AG10803 (cell line): ENCODE measurements at regions not wholly inside any gene's neighbourhood (a gene's known extent, or its start where the extent isn't known, plus 50 kb on each side); places are given as distances from the start of the nearest gene placed in this dataset.
"Not testable (repeated sequence)": the region's sequence is repeated elsewhere in the genome, so short reads cannot be mapped to it uniquely, and the experiment has no call there.

Experiments
- DNase-seq: peaks from one replicate; pipeline ENCODE4 v3.0.0; 2010; ENCODE audit warnings: low read depth
- H3K4me3 ChIP-seq: 2 replicates; pipeline ENCODE4 v1.5.1; 2011; ENCODE audit warnings: mild to moderate bottlenecking, low read length, control low read depth
- CTCF ChIP-seq: conservative IDR thresholded peaks from 2 replicates; pipeline ENCODE4 v1.5.1; 2011; ENCODE audit warnings: mild to moderate bottlenecking, low read length, control low read depth, inconsistent platforms

GRCh38 chr20:17824676-17825251, 125.0 kb downstream of the BANF2 start:
- no peak overlapping the region for H3K4me3 ChIP-seq
- DNase-seq: no peak
- TF ChIP-seq CTCF: no peak

- TF ChIP-seq CTCF: no peak
- H3K4me3 ChIP-seq: no peak overlapping the region
- DNase-seq: no peak
These were observed 123.8 kb downstream of the BANF2 start for GRCh38 chr20:17823409-17824144.

- H3K4me3 ChIP-seq: no peak overlapping the region
- DNase-seq: no peak
- no peak for TF ChIP-seq CTCF
These were observed 123.0 kb downstream of the BANF2 start for GRCh38 chr20:17822540-17823408.

- H3K4me3 ChIP-seq: no peak overlapping the region
- no peak for TF ChIP-seq CTCF
- DNase-seq: peak; percentile 81
These were observed 122.3 kb downstream of the BANF2 start for GRCh38 chr20:17822039-17822438.

GRCh38 chr20:17821606-17822005, 121.8 kb downstream of the BANF2 start:
- not testable (repeated sequence) for H3K4me3 ChIP-seq, DNase-seq

- no peak overlapping the region for H3K4me3 ChIP-seq
- no peak for TF ChIP-seq CTCF
- no peak for DNase-seq
These were observed 119.8 kb downstream of the BANF2 start for GRCh38 chr20:17819395-17820093.

GRCh38 chr20:17818187-17818586, 118.4 kb downstream of the BANF2 start:
- no peak for DNase-seq
- no peak for TF ChIP-seq CTCF
- H3K4me3 ChIP-seq: no peak overlapping the region
